Cardiac fibroblast (primary cell): ENCODE measurements at regions not wholly inside any gene's neighbourhood (a gene's known extent, or its start where the extent isn't known, plus 50 kb on each side); places are given as distances from the start of the nearest gene placed in this dataset.

ENCODE experiments used
- DNase-seq, 2 donors: peaks; one replicate each; pipeline versions ENCODE4 v3.0.0 to v3.0.0-alpha.2; 2010; ENCODE audit warnings: low read depth in 2 of 2
- H3K4me3 ChIP-seq, 2 donors: replicated peaks in 1 of 2; 1 replicate in 1 of 2; 2 replicates in 1 of 2; pipeline ENCODE4 v1.5.1; 2011; ENCODE audit warnings: low read depth in 2 of 2, low read length in 2 of 2, mild to moderate bottlenecking in 2 of 2, moderate library complexity in 1 of 2
- TF ChIP-seq, protein P1 (sequence below): IDR thresholded peaks from one replicate; pipeline ENCODE4 v1.5.1; 2011; ENCODE audit warnings: low read depth, mild to moderate bottlenecking, low read length, inconsistent platforms

DNA sequence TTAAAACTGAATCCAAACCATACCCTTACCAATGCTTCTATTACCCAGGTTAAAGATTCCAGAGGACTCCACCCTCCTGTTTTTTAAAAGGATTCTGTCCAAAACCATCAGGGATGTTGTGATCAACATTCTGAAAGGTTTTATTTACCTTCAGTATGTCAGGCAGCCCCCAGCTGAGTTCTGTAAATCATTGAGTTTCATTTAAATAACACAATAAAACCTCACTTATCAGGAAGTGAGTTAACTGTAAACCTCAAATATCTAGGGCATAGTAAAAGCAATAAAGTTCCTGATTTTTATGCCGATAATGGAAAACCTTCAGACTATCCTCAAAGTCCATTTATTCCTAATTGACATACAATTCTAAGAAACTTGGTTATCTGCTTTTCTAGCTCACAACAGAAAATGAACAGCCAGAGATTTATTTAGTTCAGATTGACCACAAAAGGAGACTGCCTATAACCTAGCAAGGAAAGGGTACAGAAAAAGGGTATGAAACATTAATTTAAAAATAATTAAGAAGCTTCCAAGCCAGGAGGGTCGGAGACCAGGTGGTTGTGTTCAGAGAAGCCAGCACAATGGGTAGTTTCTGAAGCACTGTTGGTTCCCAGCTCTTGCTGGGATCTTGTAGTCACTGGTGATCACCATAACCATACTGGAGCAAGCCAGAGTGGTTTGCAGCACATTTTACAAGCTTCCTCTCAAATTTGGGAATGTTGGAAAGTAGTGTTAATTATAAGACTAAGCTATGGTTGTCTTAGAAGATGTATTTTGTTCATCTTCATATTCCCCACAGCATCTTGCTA is 336.4 kb upstream of the FMN2 start:
- H3K4me3 ChIP-seq, result no peak overlapping the region
- TF ChIP-seq, protein P1, sequence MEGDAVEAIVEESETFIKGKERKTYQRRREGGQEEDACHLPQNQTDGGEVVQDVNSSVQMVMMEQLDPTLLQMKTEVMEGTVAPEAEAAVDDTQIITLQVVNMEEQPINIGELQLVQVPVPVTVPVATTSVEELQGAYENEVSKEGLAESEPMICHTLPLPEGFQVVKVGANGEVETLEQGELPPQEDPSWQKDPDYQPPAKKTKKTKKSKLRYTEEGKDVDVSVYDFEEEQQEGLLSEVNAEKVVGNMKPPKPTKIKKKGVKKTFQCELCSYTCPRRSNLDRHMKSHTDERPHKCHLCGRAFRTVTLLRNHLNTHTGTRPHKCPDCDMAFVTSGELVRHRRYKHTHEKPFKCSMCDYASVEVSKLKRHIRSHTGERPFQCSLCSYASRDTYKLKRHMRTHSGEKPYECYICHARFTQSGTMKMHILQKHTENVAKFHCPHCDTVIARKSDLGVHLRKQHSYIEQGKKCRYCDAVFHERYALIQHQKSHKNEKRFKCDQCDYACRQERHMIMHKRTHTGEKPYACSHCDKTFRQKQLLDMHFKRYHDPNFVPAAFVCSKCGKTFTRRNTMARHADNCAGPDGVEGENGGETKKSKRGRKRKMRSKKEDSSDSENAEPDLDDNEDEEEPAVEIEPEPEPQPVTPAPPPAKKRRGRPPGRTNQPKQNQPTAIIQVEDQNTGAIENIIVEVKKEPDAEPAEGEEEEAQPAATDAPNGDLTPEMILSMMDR, result no peak
- DNase-seq, result no peak

DNA sequence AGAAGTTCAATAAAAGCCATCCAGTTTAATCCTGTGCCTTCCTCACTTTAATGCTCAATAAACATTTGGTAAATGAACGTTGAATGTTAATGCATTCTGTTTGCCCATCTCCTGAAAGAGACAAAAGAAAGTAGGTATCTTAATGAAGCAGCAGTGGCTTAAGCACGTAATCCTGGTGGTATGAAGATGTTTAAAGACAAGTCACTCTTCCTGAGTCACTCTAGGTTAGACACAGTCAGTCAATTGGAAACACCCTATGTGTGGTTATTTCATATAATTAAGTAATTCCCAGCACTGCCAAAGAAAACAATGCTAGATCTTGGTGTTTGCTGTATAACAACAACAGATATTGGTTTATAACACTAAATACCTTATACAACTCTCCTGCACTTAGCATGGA is 334.0 kb upstream of the FMN2 start:
- no peak overlapping the region for H3K4me3 ChIP-seq
- TF ChIP-seq, protein P1, result no peak

DNA sequence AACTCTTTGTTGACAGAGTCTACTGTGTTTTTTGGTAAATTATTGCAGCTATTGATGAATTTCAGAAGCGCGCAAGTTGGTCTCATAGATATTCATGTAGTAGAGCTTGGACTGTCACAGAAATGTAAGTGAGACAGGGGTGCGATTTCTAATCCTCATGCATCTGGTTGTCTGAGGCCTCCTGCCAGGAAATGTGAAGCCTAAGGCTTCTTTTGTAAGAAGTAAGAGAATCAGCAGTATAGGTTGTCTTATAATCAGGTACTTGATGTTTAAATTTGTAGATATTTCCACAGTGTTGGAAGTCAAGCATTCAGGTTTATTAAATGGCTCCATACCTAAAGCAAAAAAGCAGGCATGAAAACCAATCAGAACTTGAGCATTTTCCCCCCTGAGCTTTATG is 332.9 kb upstream of the FMN2 start:
- TF ChIP-seq, protein P1, result no peak
- DNase-seq, result no peak
- no peak overlapping the region for H3K4me3 ChIP-seq

More for the DNA sequence above, 334.0 kb upstream of the FMN2 start:
- no peak for DNase-seq

DNA sequence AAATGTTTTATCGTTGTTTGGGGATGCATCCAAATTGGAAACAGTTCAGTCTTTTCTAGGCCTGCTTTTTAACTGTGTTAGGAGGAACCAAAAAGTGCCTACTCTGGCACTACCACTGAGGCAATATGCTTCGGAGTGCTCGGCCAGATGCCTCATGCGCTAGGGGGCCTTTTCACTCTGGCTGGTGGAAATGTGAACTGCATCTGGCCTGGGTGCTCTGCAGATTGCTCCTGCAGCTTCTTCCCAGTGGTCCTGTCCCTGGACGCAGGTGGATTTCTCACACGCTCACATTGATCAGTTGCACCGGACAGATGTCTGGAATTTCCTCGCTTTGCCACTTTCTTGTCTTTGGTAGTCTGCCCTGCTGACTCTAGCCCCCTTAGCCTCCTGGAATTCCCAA is 330.2 kb upstream of the FMN2 start:
- TF ChIP-seq, protein P1, result no peak
- DNase-seq, result no peak

DNA sequence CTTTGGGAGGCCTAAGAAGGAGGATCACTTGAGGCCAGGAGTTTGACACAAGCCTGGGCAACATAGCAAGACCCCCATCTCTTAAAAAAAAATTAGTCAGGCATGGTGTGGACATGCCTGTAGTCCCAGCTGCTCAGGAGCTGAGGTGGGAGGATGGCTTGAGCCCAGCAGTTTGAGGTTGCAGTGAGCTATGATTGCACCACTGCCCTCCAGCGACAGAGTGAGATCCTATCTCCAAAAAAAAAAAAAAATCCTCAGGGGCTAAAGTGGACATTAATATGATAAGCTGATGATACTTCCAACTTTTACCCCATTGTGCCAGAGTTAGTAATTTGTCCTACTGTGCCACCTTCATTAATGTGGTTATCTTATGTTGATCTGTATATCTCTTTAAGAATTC is 327.8 kb upstream of the FMN2 start:
- TF ChIP-seq, protein P1, result no peak
- DNase-seq, result no peak
- no peak overlapping the region for H3K4me3 ChIP-seq

More for the DNA sequence above, 330.2 kb upstream of the FMN2 start:
- no peak overlapping the region for H3K4me3 ChIP-seq

DNA sequence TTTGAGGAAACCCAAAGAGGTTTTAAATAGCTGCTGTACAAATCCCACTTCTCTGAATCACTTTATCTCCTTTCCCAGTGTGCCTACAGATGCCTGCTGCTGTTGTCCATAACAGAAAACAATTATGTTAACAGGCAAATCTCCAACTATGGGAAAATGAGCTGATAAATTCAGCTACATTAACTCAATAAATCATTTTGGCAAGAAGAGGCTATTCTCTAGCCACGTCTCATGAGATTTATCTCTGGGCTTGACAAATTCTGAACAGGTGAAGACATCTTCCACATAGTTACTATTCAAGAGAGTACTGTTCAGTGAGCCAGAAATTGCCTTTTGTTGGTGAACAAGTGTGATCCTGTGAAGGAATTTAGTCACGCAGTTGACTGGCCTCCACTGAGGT is 327.1 kb upstream of the FMN2 start:
- TF ChIP-seq, protein P1, result no peak
- H3K4me3 ChIP-seq, result no peak overlapping the region
- DNase-seq, result no peak
